Adrenal gland (tissue), 5 donors: ENCODE measurements at regions not wholly inside any gene's neighbourhood (a gene's known extent, or its start where the extent isn't known, plus 50 kb on each side); places are given as distances from the start of the nearest gene placed in this dataset.

ENCODE experiments used
- POLR2A ChIP-seq, 2 donors: fragments of 450-650 bp; IDR thresholded peaks; one replicate each; pipeline ENCODE4 v1.6.1; 2017; ENCODE audit warnings: antibody characterized with exemption in 2 of 2, mild to moderate bottlenecking in 2 of 2, moderate library complexity in 1 of 2
- TF ChIP-seq, protein P1 (sequence below), 6 experiments: fragments of 450-650 bp in 4 of 6; fragments of 200-600 bp in 2 of 6; sonication (generic) in 1 of 6; IDR thresholded peaks; 1 replicate in 5 of 6; 2 replicates in 1 of 6; pipeline versions ENCODE4 v1.5.1 to v1.8.0; 2016 to 2021; ENCODE audit warnings: antibody characterized with exemption in 6 of 6, mild to moderate bottlenecking in 2 of 6, moderate library complexity in 1 of 6
- donor health status: DM: no; HTN: no; CAD: no.

DNA sequence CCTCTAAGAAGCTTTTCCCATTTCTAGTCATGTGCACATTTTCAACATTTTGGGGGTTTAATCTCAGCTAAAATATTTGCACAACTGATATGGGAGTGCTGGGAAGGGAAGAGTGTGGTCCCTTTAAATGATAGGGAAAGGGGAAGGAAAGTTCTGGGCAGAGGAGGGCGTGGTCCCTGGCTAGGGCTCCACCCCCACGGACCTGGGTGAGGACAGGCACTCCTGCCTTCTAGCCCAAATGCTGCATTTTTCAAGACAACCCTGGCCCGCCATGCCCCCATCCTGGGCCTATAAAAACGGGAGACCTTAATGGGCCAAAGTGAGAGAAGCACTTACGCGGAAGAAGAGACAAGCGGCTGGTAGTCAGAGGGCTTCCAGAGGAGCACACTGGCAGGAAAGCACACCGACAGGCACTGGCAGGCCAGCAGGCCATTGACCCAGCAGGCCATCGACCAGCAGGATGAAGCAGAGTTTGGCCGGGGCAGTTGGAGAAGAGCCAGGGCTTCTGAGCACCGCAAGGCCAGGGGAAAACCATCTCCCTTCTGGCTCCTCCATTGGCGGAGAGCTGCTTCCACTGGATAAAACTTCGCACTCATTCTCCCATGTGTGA lies 266.7 kb downstream of the SPRY2 start:
- TF ChIP-seq, protein P1, sequence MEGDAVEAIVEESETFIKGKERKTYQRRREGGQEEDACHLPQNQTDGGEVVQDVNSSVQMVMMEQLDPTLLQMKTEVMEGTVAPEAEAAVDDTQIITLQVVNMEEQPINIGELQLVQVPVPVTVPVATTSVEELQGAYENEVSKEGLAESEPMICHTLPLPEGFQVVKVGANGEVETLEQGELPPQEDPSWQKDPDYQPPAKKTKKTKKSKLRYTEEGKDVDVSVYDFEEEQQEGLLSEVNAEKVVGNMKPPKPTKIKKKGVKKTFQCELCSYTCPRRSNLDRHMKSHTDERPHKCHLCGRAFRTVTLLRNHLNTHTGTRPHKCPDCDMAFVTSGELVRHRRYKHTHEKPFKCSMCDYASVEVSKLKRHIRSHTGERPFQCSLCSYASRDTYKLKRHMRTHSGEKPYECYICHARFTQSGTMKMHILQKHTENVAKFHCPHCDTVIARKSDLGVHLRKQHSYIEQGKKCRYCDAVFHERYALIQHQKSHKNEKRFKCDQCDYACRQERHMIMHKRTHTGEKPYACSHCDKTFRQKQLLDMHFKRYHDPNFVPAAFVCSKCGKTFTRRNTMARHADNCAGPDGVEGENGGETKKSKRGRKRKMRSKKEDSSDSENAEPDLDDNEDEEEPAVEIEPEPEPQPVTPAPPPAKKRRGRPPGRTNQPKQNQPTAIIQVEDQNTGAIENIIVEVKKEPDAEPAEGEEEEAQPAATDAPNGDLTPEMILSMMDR (IDR thresholded peaks at IDR 0.05): no peak
- TF ChIP-seq POLR2A (IDR thresholded peaks at IDR 0.05): no peak
